Ovary (tissue), 7 donors: ENCODE measurements at regions not wholly inside any gene's neighbourhood (a gene's known extent, or its start where the extent isn't known, plus 50 kb on each side); places are given as distances from the start of the nearest gene placed in this dataset.

ENCODE experiments used
- DNase-seq, 5 donors: peaks; one replicate each; pipeline ENCODE4 v3.0.0-alpha.2; 2019 to 2020
- H3K27ac ChIP-seq, 2 donors: fragments of 200-600 bp; one replicate each; pipeline versions ENCODE4 v1.5.1 to v1.8.0; 2019 to 2022
- H3K27me3 ChIP-seq: fragments of 200-600 bp; one replicate; pipeline ENCODE4 v1.8.0; 2022
- H3K36me3 ChIP-seq: fragments of 200-600 bp; sonication (generic); one replicate; pipeline ENCODE4 v1.5.1; 2019
- H3K4me1 ChIP-seq: one replicate; pipeline ENCODE4 v1.8.1; 2013; ENCODE audit warnings: mild to moderate bottlenecking, moderate library complexity; ENCODE audit not compliant: insufficient read depth
- H3K4me3 ChIP-seq: fragments of 200-600 bp; sonication (generic); one replicate; pipeline ENCODE4 v1.5.1; 2017
- H3K9me3 ChIP-seq, 2 donors: fragments of 200-600 bp in 1 of 2; sonication (generic) in 1 of 2; one replicate each; pipeline versions ENCODE4 v1.5.1 to v1.8.1; 2013 to 2019; ENCODE audit warnings: mild to moderate bottlenecking in 1 of 2, moderate library complexity in 1 of 2
- CTCF ChIP-seq, 3 donors: fragments of 450-650 bp in 2 of 3; fragments of 200-600 bp in 1 of 3; IDR thresholded peaks; one replicate each; pipeline versions ENCODE4 v1.5.1 to v1.8.0; 2016 to 2022; ENCODE audit warnings: antibody characterized with exemption in 3 of 3, mild to moderate bottlenecking in 1 of 3
- EP300 ChIP-seq: sonication (generic); formaldehyde crosslinking; IDR thresholded peaks from one replicate; pipeline ENCODE4 v1.6.1; 2017; ENCODE audit warnings: antibody characterized with exemption
- POLR2A ChIP-seq: fragments of 450-650 bp; IDR thresholded peaks from one replicate; pipeline ENCODE4 v1.6.1; 2017; ENCODE audit warnings: antibody characterized with exemption, mild to moderate bottlenecking, moderate library complexity
- WGBS, 3 donors: extraction: QIAGEN DNeasy Blood & Tissue Kit in 1 of 3; methylation state at CpG; one replicate each; pipeline versions ENCODE4 v1.1.5 to v1.1.7; 2013 to 2017; 5-methylcytosine and 5-hydroxymethylcytosine counted together
- intact Hi-C, 4 donors: fragments of 100-400 bp; cut with DNase I; formaldehyde crosslinking; loops; one replicate each; pipeline versions ENCODE4 v1.11.0 to v1.15.1; 2022 to 2023
- donor health status: DM: no; HTN: no; CAD: no; lungs with moderate emphysema.
- donor health status: DM: no; HTN: no; CAD: no.
- donor health status: Bipolar disorder and iron deficiency.
- donor health status: DM: no; HTN: no; CAD: no.
- donor health status: DM: yes; HTN: yes; CAD: no.

GRCh38 chr6:12473494-12473893 is 183.3 kb downstream of the EDN1 start:
- H3K9me3 ChIP-seq: no peaks in the 10 kb centered on the region
- H3K4me1 ChIP-seq: no peaks in the 10 kb centered on the region
- 80 to 96% (median 92%) methylated on average over 1 of the region's 1 CpG for WGBS, 3 donors
- no peak overlapping the region for H3K4me3 ChIP-seq
- no peak for DNase-seq
- TF ChIP-seq CTCF (IDR thresholded peaks at IDR 0.05): no peak
- TF ChIP-seq EP300: no peak
- no peak for TF ChIP-seq POLR2A
- intact Hi-C loops: no loop called here
- no peaks in the 10 kb centered on the region for H3K36me3 ChIP-seq
- H3K27ac ChIP-seq: no peak overlapping the region
- no peaks in the 10 kb centered on the region for H3K27me3 ChIP-seq

GRCh38 chr6:12474167-12475140 is 184.3 kb downstream of the EDN1 start:
- H3K4me1 ChIP-seq: no peaks in the 10 kb centered on the region
- H3K4me3 ChIP-seq: no peak overlapping the region
- intact Hi-C loops: no loop called here
- DNase-seq: no peak
- H3K27me3 ChIP-seq: no peaks in the 10 kb centered on the region
- no peaks in the 10 kb centered on the region for H3K9me3 ChIP-seq
- no peak overlapping the region for H3K27ac ChIP-seq
- whole genome bisulfite sequencing, 3 donors: 79 to 80% (median 80%) methylated on average over 7 of the region's 7 CpGs
- TF ChIP-seq EP300 (no peak), CTCF (IDR thresholded peaks at IDR 0.05) (no peak), POLR2A (no peak)
- no peaks in the 10 kb centered on the region for H3K36me3 ChIP-seq

- no peak for DNase-seq
- H3K27me3 ChIP-seq: no peaks in the 10 kb centered on the region
- intact Hi-C loops: no loop called here
- H3K4me3 ChIP-seq: no peak overlapping the region
- H3K27ac ChIP-seq: no peak overlapping the region
- TF ChIP-seq CTCF (IDR thresholded peaks at IDR 0.05): no peak
- TF ChIP-seq EP300: no peak
- no peaks in the 10 kb centered on the region for H3K36me3 ChIP-seq
- no peaks in the 10 kb centered on the region for H3K9me3 ChIP-seq
- no peaks in the 10 kb centered on the region for H3K4me1 ChIP-seq
These were observed 186.3 kb downstream of the EDN1 start for GRCh38 chr6:12476484-12476883.

- Histone ChIP-seq H3K27me3 (no peaks in the 10 kb centered on the region), H3K36me3 (no peaks in the 10 kb centered on the region), H3K4me1 (no peaks in the 10 kb centered on the region), H3K4me3 (no peak overlapping the region), H3K27ac (no peak overlapping the region), H3K9me3 (no peaks in the 10 kb centered on the region)
- WGBS, 3 donors: 75 to 84% (median 75%) methylated on average over 3 of the region's 3 CpGs
- intact Hi-C loops: no loop called here
- no peak for DNase-seq
- no peak for TF ChIP-seq POLR2A
- no peak for TF ChIP-seq CTCF (IDR thresholded peaks at IDR 0.05)
- no peak for TF ChIP-seq EP300
These were observed 187.5 kb downstream of the EDN1 start for GRCh38 chr6:12477616-12478015.
